ENCODE measurements at regions not wholly inside any gene's neighbourhood (a gene's known extent, or its start where the extent isn't known, plus 50 kb on each side); places are given as distances from the start of the nearest gene placed in this dataset.
A peak's percentile ranks its signal among the peaks of the same experiment; 100 is the strongest.

DNA sequence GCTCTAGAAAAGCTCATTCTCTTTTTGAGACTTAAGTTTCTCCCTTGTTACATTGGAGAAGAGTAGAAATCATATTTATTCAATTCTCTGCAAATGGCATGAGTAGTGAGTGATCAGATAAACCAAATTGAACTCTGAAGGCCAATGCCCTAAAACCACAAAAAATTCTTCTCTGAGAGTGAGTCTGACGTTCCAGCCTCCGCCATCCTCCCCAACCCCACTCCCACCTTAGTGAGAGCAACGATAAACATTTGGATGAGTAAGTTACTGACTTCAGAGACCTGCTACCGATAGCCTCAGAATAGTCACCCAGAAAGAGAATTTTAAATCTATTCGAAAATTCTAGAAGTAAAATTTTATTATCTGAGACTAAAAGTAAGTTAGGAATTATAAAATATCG lies 94.6 kb downstream of the TFAP2A start:
- peaks cover 0 to 6% (median 0%) of the 10 kb centered on the region in 4 donors for H3K9me3 ChIP-seq (ENCODE audit: control insufficient read depth in 4 of 4, insufficient read depth in 3 of 4, low read length in 3 of 4)
- TF ChIP-seq, protein P1, sequence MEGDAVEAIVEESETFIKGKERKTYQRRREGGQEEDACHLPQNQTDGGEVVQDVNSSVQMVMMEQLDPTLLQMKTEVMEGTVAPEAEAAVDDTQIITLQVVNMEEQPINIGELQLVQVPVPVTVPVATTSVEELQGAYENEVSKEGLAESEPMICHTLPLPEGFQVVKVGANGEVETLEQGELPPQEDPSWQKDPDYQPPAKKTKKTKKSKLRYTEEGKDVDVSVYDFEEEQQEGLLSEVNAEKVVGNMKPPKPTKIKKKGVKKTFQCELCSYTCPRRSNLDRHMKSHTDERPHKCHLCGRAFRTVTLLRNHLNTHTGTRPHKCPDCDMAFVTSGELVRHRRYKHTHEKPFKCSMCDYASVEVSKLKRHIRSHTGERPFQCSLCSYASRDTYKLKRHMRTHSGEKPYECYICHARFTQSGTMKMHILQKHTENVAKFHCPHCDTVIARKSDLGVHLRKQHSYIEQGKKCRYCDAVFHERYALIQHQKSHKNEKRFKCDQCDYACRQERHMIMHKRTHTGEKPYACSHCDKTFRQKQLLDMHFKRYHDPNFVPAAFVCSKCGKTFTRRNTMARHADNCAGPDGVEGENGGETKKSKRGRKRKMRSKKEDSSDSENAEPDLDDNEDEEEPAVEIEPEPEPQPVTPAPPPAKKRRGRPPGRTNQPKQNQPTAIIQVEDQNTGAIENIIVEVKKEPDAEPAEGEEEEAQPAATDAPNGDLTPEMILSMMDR (IDR thresholded peaks at IDR 0.05; ENCODE audit: control extremely low read depth, extremely low read depth) = no peak
- no peak for DNase-seq
- no peak overlapping the region for H3K4me3 ChIP-seq
- no peak overlapping the region for H3K27ac ChIP-seq (ENCODE audit: low read depth in 1 of 2, low read length in 1 of 2)
- WGBS, 2 donors = 86 to 87% methylated on average over 6 of the region's 6 CpGs
- ATAC-seq (ENCODE audit: insufficient read depth, low FRiP score) = no peak
- H3K36me3 ChIP-seq (ENCODE audit: control insufficient read depth in 4 of 4, insufficient read depth in 4 of 4, low read length in 4 of 4) = no peaks in the 10 kb centered on the region
- no peaks in the 10 kb centered on the region for H3K27me3 ChIP-seq (ENCODE audit: control insufficient read depth in 3 of 3, insufficient read depth in 3 of 3, low read length in 2 of 3)
- no peak overlapping the region for H3K9ac ChIP-seq (ENCODE audit: insufficient read depth in 1 of 2, low read length in 2 of 2)
- H3K4me1 ChIP-seq (ENCODE audit: control insufficient read depth in 5 of 5, insufficient read depth in 5 of 5, low read length in 5 of 5) = peaks cover 0 to 6% (median 0%) of the 10 kb centered on the region in 5 donors

DNA sequence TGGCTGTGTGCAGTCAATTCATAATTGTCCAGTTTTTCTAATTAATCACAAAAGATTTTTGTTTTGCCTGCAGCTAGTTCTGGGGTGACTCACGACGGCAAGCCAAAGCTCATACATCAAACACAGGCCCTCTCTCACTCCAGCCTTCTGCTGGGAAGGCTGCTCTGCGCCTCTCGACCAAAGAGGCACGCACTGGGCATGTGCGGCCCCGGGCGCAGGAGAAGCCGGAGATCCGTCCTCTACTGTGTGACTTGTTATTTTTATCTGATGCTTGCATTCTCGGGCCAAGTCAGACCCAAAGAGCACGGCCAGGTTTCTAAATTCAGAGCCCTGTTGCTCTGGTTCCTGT lies 98.5 kb downstream of the TFAP2A start:
- H3K4me1 ChIP-seq (ENCODE audit: control insufficient read depth in 5 of 5, insufficient read depth in 5 of 5, low read length in 5 of 5) = peaks cover 0 to 6% (median 0%) of the 10 kb centered on the region in 5 donors
- no peak overlapping the region for H3K27ac ChIP-seq (ENCODE audit: low read depth in 1 of 2, low read length in 1 of 2)
- H3K27me3 ChIP-seq (ENCODE audit: control insufficient read depth in 3 of 3, insufficient read depth in 3 of 3, low read length in 2 of 3) = no peaks in the 10 kb centered on the region
- H3K9me3 ChIP-seq (ENCODE audit: control insufficient read depth in 4 of 4, insufficient read depth in 3 of 4, low read length in 3 of 4) = peaks cover 0 to 3% (median 0%) of the 10 kb centered on the region in 4 donors
- no peaks in the 10 kb centered on the region for H3K36me3 ChIP-seq (ENCODE audit: control insufficient read depth in 4 of 4, insufficient read depth in 4 of 4, low read length in 4 of 4)
- no peak overlapping the region for H3K4me3 ChIP-seq
- WGBS, 2 donors = 54 to 64% methylated on average over 12 of the region's 12 CpGs
- ATAC-seq (ENCODE audit: insufficient read depth, low FRiP score) (no peak), DNase-seq (peak; percentile 15 to 44 (median 16))
- TF ChIP-seq, protein P1 (IDR thresholded peaks at IDR 0.05; ENCODE audit: control extremely low read depth, extremely low read depth) = no peak
- no peak overlapping the region for H3K9ac ChIP-seq (ENCODE audit: insufficient read depth in 1 of 2, low read length in 2 of 2)

DNA sequence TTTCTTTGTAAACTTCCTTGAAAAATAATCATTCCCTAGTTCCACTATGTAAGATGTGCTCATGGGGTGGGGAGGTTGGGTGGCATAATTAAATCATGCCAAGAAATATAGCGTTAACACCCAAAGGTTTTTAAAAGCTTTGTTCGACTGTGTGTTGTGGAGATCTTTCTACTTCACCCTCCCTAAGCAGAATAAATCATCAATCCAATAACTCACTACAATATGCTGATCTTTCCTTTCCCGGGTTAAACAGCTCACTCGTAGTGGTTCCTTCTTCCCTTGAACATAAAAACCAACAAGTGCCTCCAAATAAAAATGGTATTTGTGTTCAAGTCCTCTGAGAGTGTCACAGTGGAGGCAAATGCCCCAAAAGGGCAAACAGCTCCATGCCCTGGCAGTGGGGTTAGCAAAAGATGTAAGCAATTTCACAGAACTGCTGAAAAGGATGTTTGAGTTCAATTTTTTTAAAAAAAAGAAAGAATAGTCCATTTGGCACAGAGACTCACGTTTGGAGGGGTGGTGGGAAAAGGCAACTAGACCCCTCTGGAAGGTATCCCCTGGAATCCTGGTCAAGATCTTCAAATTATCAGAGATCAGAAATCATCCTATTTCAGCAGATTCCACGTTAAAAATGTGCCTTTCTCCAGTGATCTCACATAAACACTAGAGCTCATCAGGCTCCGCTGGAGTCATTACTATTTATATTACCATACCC lies 99.1 kb downstream of the TFAP2A start:
- no peak overlapping the region for H3K27ac ChIP-seq (ENCODE audit: low read depth in 1 of 2, low read length in 1 of 2)
- 49 to 61% methylated on average over 7 of the region's 7 CpGs for WGBS, 2 donors
- peaks cover 0 to 6% (median 0%) of the 10 kb centered on the region in 5 donors for H3K4me1 ChIP-seq (ENCODE audit: control insufficient read depth in 5 of 5, insufficient read depth in 5 of 5, low read length in 5 of 5)
- ATAC-seq (ENCODE audit: insufficient read depth, low FRiP score) = no peak
- no peak overlapping the region for H3K4me3 ChIP-seq
- TF ChIP-seq, protein P1 (IDR thresholded peaks at IDR 0.05; ENCODE audit: control extremely low read depth, extremely low read depth) = no peak
- H3K9me3 ChIP-seq (ENCODE audit: control insufficient read depth in 4 of 4, insufficient read depth in 3 of 4, low read length in 3 of 4) = peaks cover 0 to 3% (median 0%) of the 10 kb centered on the region in 4 donors
- H3K27me3 ChIP-seq (ENCODE audit: control insufficient read depth in 3 of 3, insufficient read depth in 3 of 3, low read length in 2 of 3) = no peaks in the 10 kb centered on the region
- no peak overlapping the region for H3K9ac ChIP-seq (ENCODE audit: insufficient read depth in 1 of 2, low read length in 2 of 2)
- DNase-seq = no peak
- H3K36me3 ChIP-seq (ENCODE audit: control insufficient read depth in 4 of 4, insufficient read depth in 4 of 4, low read length in 4 of 4) = no peaks in the 10 kb centered on the region

DNA sequence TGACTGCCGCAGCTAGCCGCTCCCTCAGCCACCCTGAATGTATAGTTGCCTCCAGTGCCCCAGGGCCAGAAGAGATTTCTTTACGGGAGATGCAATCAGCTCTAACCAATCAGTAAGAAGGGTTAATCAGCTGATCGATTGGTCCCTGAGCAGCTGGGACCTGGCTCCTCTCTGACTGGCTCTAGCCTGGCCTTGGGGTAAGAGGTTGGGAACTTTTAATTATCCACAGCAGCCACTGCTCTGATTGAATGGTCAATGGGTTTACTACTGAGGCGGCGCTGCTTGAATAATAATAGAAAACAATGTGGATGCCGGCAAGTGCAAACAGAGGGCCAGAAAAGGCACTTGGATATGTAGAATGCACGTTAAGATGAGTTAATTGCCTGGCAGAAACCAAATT lies 99.8 kb downstream of the TFAP2A start:
- Histone ChIP-seq H3K4me1 (ENCODE audit: control insufficient read depth in 5 of 5, insufficient read depth in 5 of 5, low read length in 5 of 5) (peaks cover 0 to 6% (median 0%) of the 10 kb centered on the region in 5 donors), H3K27me3 (ENCODE audit: control insufficient read depth in 3 of 3, insufficient read depth in 3 of 3, low read length in 2 of 3) (no peaks in the 10 kb centered on the region), H3K9me3 (ENCODE audit: control insufficient read depth in 4 of 4, insufficient read depth in 3 of 4, low read length in 3 of 4) (peaks cover 0 to 3% (median 0%) of the 10 kb centered on the region in 4 donors), H3K36me3 (ENCODE audit: control insufficient read depth in 4 of 4, insufficient read depth in 4 of 4, low read length in 4 of 4) (no peaks in the 10 kb centered on the region), H3K27ac (ENCODE audit: low read depth in 1 of 2, low read length in 1 of 2) (no peak overlapping the region), H3K9ac (ENCODE audit: insufficient read depth in 1 of 2, low read length in 2 of 2) (no peak overlapping the region), H3K4me3 (no peak overlapping the region)
- TF ChIP-seq, protein P1 (IDR thresholded peaks at IDR 0.05; ENCODE audit: control extremely low read depth, extremely low read depth) = no peak
- ATAC-seq (ENCODE audit: insufficient read depth, low FRiP score) (no peak), DNase-seq (no peak)
- 61 to 63% methylated on average over 8 of the region's 8 CpGs for WGBS, 2 donors
